ENCODE measurements at regions not wholly inside any gene's neighbourhood (a gene's known extent, or its start where the extent isn't known, plus 50 kb on each side); places are given as distances from the start of the nearest gene placed in this dataset.

- 86 to 95% methylated on average over 7 of the region's 8 CpGs for WGBS, 2 experiments (ENCODE audit: insufficient coverage in 2 of 2)
- Histone ChIP-seq H3K4me1 (ENCODE audit: control insufficient read depth, insufficient read depth, low read length, poor library complexity, severe bottlenecking) (no peaks in the 10 kb centered on the region), H3K27ac (ENCODE audit: low read depth, low read length, severe bottlenecking) (no peak overlapping the region), H3K36me3 (ENCODE audit: control insufficient read depth, insufficient read depth, low read length) (no peaks in the 10 kb centered on the region), H3K4me3 (ENCODE audit: extremely low read depth, insufficient read depth, low read length, poor library complexity, severe bottlenecking) (no peak overlapping the region), H3K9me3 (ENCODE audit: control insufficient read depth, low read length) (no peaks in the 10 kb centered on the region)
These were observed 128.9 kb upstream of the SIX2 start for GRCh38 chr2:45137966-45138695.

DNA sequence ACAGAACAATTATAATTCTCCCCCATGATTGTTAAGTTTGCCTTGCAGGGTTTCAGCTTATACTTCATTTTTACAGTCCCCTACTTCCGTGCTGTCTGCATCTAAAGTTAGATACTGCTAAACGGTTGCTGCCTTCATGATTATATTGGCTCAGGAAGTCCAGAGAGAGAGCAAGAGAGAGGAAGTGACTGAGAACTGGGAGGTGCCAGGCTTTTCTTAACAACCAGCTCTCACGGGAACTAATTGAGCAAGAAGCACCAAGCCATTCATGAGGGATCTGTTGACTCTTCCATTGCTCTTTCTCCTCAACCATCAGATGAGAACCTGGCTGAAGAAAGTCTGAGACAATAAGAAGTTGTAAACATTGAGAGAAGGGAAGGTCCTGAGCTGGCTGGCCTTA, 125.5 kb upstream of the SIX2 start:
- Histone ChIP-seq H3K36me3 (ENCODE audit: control insufficient read depth, insufficient read depth, low read length) (no peaks in the 10 kb centered on the region), H3K4me1 (ENCODE audit: control insufficient read depth, insufficient read depth, low read length, poor library complexity, severe bottlenecking) (peaks cover 7% of the 10 kb centered on the region), H3K4me3 (ENCODE audit: extremely low read depth, insufficient read depth, low read length, poor library complexity, severe bottlenecking) (no peak overlapping the region), H3K9me3 (ENCODE audit: control insufficient read depth, low read length) (no peaks in the 10 kb centered on the region), H3K27ac (ENCODE audit: low read depth, low read length, severe bottlenecking) (no peak overlapping the region)
- 83 to 87% methylated on average over 1 to 2 of the region's 3 CpGs for WGBS, 2 experiments (ENCODE audit: insufficient coverage in 2 of 2)

DNA sequence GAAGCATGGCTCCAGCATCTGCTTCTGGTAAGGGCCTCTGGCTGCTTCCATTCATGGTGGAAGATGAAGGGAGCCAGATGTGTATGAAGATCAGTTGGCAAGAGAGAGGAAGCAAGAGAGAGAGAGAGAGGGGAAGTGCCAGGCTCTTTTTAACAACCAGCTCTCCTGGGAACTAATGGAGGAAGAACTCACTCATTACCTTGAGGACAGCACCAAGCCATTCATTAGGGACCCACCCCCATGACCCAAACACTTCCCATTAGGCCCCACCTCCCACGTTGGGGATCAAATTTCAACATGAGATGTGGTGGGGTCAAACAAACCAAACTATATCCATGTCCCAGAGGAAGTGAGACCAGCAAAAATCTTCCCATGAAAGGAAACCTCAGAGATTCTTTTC, 124.8 kb upstream of the SIX2 start:
- H3K4me1 ChIP-seq (ENCODE audit: control insufficient read depth, insufficient read depth, low read length, poor library complexity, severe bottlenecking) = peaks cover 7% of the 10 kb centered on the region

GRCh38 chr2:45132551-45132950, 123.3 kb upstream of the SIX2 start:
- Histone ChIP-seq H3K4me3 (ENCODE audit: extremely low read depth, insufficient read depth, low read length, poor library complexity, severe bottlenecking) (no peak overlapping the region), H3K4me1 (ENCODE audit: control insufficient read depth, insufficient read depth, low read length, poor library complexity, severe bottlenecking) (peaks cover 7% of the 10 kb centered on the region), H3K27ac (ENCODE audit: low read depth, low read length, severe bottlenecking) (no peak overlapping the region), H3K36me3 (ENCODE audit: control insufficient read depth, insufficient read depth, low read length) (no peaks in the 10 kb centered on the region), H3K9me3 (ENCODE audit: control insufficient read depth, low read length) (no peaks in the 10 kb centered on the region)
- 60 to 89% methylated on average over 1 to 2 of the region's 4 CpGs for WGBS, 2 experiments (ENCODE audit: insufficient coverage in 2 of 2)

More for the DNA sequence above, 124.8 kb upstream of the SIX2 start:
- H3K4me3 ChIP-seq (ENCODE audit: extremely low read depth, insufficient read depth, low read length, poor library complexity, severe bottlenecking) = no peak overlapping the region
- no CpG with 5 or more reads among the region's 1 CpG for WGBS, 2 experiments (ENCODE audit: insufficient coverage in 2 of 2)
- H3K36me3 ChIP-seq (ENCODE audit: control insufficient read depth, insufficient read depth, low read length) = no peaks in the 10 kb centered on the region
- H3K9me3 ChIP-seq (ENCODE audit: control insufficient read depth, low read length) = no peaks in the 10 kb centered on the region
- no peak overlapping the region for H3K27ac ChIP-seq (ENCODE audit: low read depth, low read length, severe bottlenecking)

DNA sequence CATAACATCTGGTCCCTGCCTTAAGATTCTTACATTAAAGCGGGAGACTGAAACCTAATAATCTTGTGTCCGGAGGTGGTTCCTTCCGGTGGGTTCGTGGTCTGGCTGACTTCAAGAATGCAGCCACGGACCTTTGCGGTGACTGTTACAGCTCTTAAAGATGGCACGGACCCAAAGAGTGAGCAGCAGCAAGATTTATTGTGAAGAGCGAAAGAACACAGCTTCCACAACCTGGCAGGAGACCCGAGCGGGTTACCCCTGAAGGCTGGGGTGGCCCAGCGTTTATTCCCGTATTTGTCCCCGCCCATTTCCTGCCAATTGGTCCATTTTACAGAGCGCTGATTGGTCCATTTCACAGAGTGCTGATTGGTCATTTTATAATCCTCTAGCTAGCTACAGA, 122.3 kb upstream of the SIX2 start:
- 91 to 94% methylated on average over 13 to 14 of the region's 14 CpGs for WGBS, 2 experiments (ENCODE audit: insufficient coverage in 2 of 2)
- Histone ChIP-seq H3K36me3 (ENCODE audit: control insufficient read depth, insufficient read depth, low read length) (no peaks in the 10 kb centered on the region), H3K9me3 (ENCODE audit: control insufficient read depth, low read length) (no peaks in the 10 kb centered on the region), H3K4me1 (ENCODE audit: control insufficient read depth, insufficient read depth, low read length, poor library complexity, severe bottlenecking) (peaks cover 7% of the 10 kb centered on the region), H3K4me3 (ENCODE audit: extremely low read depth, insufficient read depth, low read length, poor library complexity, severe bottlenecking) (no peak overlapping the region), H3K27ac (ENCODE audit: low read depth, low read length, severe bottlenecking) (no peak overlapping the region)

GRCh38 chr2:45130736-45131135, 121.5 kb upstream of the SIX2 start:
- WGBS, 2 experiments (ENCODE audit: insufficient coverage in 2 of 2) = 93 to 100% methylated on average over 1 to 2 of the region's 2 CpGs

GRCh38 chr2:45128580-45128997, 119.3 kb upstream of the SIX2 start:
- Histone ChIP-seq H3K4me1 (ENCODE audit: control insufficient read depth, insufficient read depth, low read length, poor library complexity, severe bottlenecking) (peaks cover 7% of the 10 kb centered on the region), H3K36me3 (ENCODE audit: control insufficient read depth, insufficient read depth, low read length) (no peaks in the 10 kb centered on the region), H3K9me3 (ENCODE audit: control insufficient read depth, low read length) (no peaks in the 10 kb centered on the region), H3K4me3 (ENCODE audit: extremely low read depth, insufficient read depth, low read length, poor library complexity, severe bottlenecking) (no peak overlapping the region), H3K27ac (ENCODE audit: low read depth, low read length, severe bottlenecking) (no peak overlapping the region)
- WGBS, 2 experiments (ENCODE audit: insufficient coverage in 2 of 2) = 83 to 100% methylated on average over 1 of the region's 1 CpG

More at GRCh38 chr2:45130736-45131135, 121.5 kb upstream of the SIX2 start:
- H3K4me3 ChIP-seq (ENCODE audit: extremely low read depth, insufficient read depth, low read length, poor library complexity, severe bottlenecking) = no peak overlapping the region
- H3K36me3 ChIP-seq (ENCODE audit: control insufficient read depth, insufficient read depth, low read length) = no peaks in the 10 kb centered on the region
- no peak overlapping the region for H3K27ac ChIP-seq (ENCODE audit: low read depth, low read length, severe bottlenecking)
- H3K9me3 ChIP-seq (ENCODE audit: control insufficient read depth, low read length) = no peaks in the 10 kb centered on the region
- H3K4me1 ChIP-seq (ENCODE audit: control insufficient read depth, insufficient read depth, low read length, poor library complexity, severe bottlenecking) = peaks cover 7% of the 10 kb centered on the region

DNA sequence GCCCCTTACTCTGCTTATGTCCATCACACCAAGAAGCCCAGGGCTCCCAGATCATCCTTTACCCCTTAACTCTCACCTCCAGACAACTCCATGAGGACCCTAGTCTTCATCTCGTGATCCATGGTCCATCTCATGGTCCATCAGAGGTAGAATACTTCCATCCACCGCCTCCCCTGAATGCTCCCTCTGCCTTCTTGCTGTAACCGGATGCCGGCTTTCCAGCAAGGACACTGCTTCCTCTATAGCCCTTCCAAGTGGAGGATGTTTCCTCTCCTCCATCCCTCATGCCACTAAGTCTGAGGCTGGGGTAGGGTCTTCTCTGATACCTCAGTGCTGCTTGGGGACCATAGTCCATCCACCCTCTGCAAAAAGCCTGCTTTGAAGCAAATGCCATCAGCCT, 118.6 kb upstream of the SIX2 start:
- Histone ChIP-seq H3K4me1 (ENCODE audit: control insufficient read depth, insufficient read depth, low read length, poor library complexity, severe bottlenecking) (peaks cover 6% of the 10 kb centered on the region), H3K9me3 (ENCODE audit: control insufficient read depth, low read length) (no peaks in the 10 kb centered on the region), H3K27ac (ENCODE audit: low read depth, low read length, severe bottlenecking) (no peak overlapping the region), H3K36me3 (ENCODE audit: control insufficient read depth, insufficient read depth, low read length) (no peaks in the 10 kb centered on the region), H3K4me3 (ENCODE audit: extremely low read depth, insufficient read depth, low read length, poor library complexity, severe bottlenecking) (no peak overlapping the region)
- WGBS, 2 experiments (ENCODE audit: insufficient coverage in 2 of 2) = 55 to 100% methylated on average over 1 to 2 of the region's 4 CpGs

DNA sequence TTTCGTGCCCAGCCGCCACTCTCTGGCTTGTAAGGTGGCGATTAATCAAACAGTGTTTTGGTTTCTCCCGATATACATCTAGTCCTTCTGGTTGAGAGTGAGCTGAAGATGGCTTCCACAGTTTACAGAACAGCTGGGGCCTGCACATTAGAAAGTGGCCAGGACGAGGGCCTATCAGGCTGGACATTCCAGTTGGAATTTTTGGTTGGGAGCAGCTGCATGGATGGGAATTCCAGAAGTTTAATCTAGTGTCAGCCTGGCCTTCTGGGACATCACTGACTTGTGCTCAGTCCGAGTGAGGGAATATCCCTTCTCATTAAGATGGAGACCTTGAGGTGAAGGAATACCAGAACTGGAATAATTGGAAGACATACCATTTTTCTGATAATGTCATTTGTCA, 118.1 kb upstream of the SIX2 start:
- no peaks in the 10 kb centered on the region for H3K9me3 ChIP-seq (ENCODE audit: control insufficient read depth, low read length)
- H3K36me3 ChIP-seq (ENCODE audit: control insufficient read depth, insufficient read depth, low read length) = no peaks in the 10 kb centered on the region
- WGBS, 2 experiments (ENCODE audit: insufficient coverage in 2 of 2) = 85 to 97% methylated on average over 5 to 6 of the region's 6 CpGs
- H3K4me1 ChIP-seq (ENCODE audit: control insufficient read depth, insufficient read depth, low read length, poor library complexity, severe bottlenecking) = peaks cover under 1% of the 10 kb centered on the region
- H3K4me3 ChIP-seq (ENCODE audit: extremely low read depth, insufficient read depth, low read length, poor library complexity, severe bottlenecking) = no peak overlapping the region
- no peak overlapping the region for H3K27ac ChIP-seq (ENCODE audit: low read depth, low read length, severe bottlenecking)

GRCh38 chr2:45125232-45125631, 116.0 kb upstream of the SIX2 start:
- H3K9me3 ChIP-seq (ENCODE audit: control insufficient read depth, low read length) = no peaks in the 10 kb centered on the region
- no peak overlapping the region for H3K4me3 ChIP-seq (ENCODE audit: extremely low read depth, insufficient read depth, low read length, poor library complexity, severe bottlenecking)
- H3K27ac ChIP-seq (ENCODE audit: low read depth, low read length, severe bottlenecking) = no peak overlapping the region
- WGBS, 2 experiments (ENCODE audit: insufficient coverage in 2 of 2) = 92 to 100% methylated on average over 2 to 3 of the region's 4 CpGs
- H3K4me1 ChIP-seq (ENCODE audit: control insufficient read depth, insufficient read depth, low read length, poor library complexity, severe bottlenecking) = no peaks in the 10 kb centered on the region
- H3K36me3 ChIP-seq (ENCODE audit: control insufficient read depth, insufficient read depth, low read length) = no peaks in the 10 kb centered on the region

- Histone ChIP-seq H3K4me1 (ENCODE audit: control insufficient read depth, insufficient read depth, low read length, poor library complexity, severe bottlenecking) (no peaks in the 10 kb centered on the region), H3K9me3 (ENCODE audit: control insufficient read depth, low read length) (no peaks in the 10 kb centered on the region), H3K4me3 (ENCODE audit: extremely low read depth, insufficient read depth, low read length, poor library complexity, severe bottlenecking) (no peak overlapping the region), H3K27ac (ENCODE audit: low read depth, low read length, severe bottlenecking) (no peak overlapping the region), H3K36me3 (ENCODE audit: control insufficient read depth, insufficient read depth, low read length) (no peaks in the 10 kb centered on the region)
- 89 to 90% methylated on average over 3 to 4 of the region's 5 CpGs for WGBS, 2 experiments (ENCODE audit: insufficient coverage in 2 of 2)
These were observed 115.2 kb upstream of the SIX2 start for GRCh38 chr2:45124456-45124855.
